ENCODE measurements at regions not wholly inside any gene's neighbourhood (a gene's known extent, or its start where the extent isn't known, plus 50 kb on each side); places are given as distances from the start of the nearest gene placed in this dataset.

DNA sequence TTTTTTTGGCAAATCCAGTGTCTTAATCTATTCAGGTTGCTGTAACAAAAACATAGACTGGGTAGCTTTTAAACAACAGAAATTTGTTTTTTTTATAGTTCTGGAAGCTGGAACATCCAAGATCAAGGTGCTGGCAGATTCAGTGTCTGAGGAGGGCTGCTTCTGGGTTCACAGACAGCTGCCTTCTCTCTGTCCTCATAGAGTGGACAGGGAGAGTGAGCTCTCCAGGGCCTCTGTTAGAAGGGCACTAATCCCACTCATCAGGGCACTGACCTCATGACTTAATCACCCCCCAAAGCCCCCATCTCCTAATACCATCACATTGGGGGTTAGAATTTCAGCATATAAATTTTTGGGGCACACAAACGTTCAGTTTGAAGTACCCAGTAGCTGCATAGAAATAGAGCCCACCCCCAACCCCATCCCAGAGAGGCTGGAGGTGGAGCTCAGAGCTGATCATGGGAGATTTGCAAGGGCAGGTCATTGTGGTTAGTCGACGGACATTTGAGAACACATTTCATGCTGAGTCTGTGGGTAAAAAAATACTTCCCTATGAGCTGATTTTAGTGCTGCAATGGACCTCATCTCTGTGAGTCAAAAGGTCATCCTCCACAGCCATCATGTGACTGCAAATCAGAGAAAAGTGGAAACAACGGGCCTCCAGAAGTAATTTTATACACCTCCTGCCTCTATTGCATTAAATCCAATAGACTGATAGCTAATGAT, 203.1 kb upstream of the CADM1 start:
- no peaks in the 10 kb centered on the region for H3K27me3 ChIP-seq (ENCODE audit: control insufficient read depth, low read length)
- H3K36me3 ChIP-seq (ENCODE audit: control insufficient read depth, low read length) = no peaks in the 10 kb centered on the region
- no peak for TF ChIP-seq EZH2phosphoT487 (IDR thresholded peaks at IDR 0.05; ENCODE audit: borderline replicate concordance, low read length)
- TF ChIP-seq CTCF (IDR thresholded peaks at IDR 0.05; ENCODE audit: low read depth, low read length, poor library complexity, severe bottlenecking) = no peak
- H3K79me2 ChIP-seq (ENCODE audit: control insufficient read depth, low read length) = no peaks in the 10 kb centered on the region
- H3K9me3 ChIP-seq (ENCODE audit: control insufficient read depth, insufficient read depth, low read length) = no peaks in the 10 kb centered on the region
- H3F3A ChIP-seq (ENCODE audit: control insufficient read depth, insufficient read depth) = no peaks in the 10 kb centered on the region
- no peaks in the 10 kb centered on the region for H3K4me1 ChIP-seq (ENCODE audit: control insufficient read depth, low read length)
- no peak overlapping the region for H3K27ac ChIP-seq (ENCODE audit: low read depth, low read length)
- H3K9me2 ChIP-seq (replicated peaks; ENCODE audit: control insufficient read depth, low read length) = no peaks in the 10 kb centered on the region
- no peaks in the 10 kb centered on the region for H4K20me1 ChIP-seq (ENCODE audit: control insufficient read depth, insufficient read depth, low read depth, low read length)
- H3K4me2 ChIP-seq (ENCODE audit: low read length) = no peak overlapping the region
- no peak overlapping the region for H3K4me3 ChIP-seq (ENCODE audit: low read length)

DNA sequence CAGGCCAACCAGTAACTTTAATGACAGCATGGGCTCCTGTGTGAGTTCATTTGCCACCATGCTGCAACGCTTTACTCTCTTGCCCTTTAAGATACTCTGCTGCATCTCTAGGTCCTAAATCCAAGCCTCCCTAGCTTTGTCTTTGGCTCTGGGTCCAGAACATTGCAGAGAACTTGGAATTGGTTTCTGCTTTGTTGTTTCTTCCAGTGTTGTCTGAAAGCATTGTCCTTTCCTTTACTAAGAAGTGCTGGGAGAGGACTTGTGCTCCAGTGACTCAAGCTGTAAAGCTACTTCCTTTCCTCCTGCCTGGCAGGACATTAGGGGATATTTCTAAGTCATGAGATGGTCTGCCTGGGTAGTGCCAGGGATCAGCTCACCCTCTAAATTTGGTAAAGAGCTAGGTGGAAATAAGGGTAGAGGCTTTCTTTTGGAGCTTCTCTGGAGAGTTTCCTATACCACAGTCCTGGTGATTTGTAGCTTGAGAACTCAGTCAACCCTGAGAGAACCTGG, 202.5 kb upstream of the CADM1 start:
- no peaks in the 10 kb centered on the region for H4K20me1 ChIP-seq (ENCODE audit: control insufficient read depth, insufficient read depth, low read depth, low read length)
- no peaks in the 10 kb centered on the region for H3K79me2 ChIP-seq (ENCODE audit: control insufficient read depth, low read length)
- no peak for TF ChIP-seq CTCF (IDR thresholded peaks at IDR 0.05; ENCODE audit: low read depth, low read length, poor library complexity, severe bottlenecking)
- no peak for TF ChIP-seq EZH2phosphoT487 (IDR thresholded peaks at IDR 0.05; ENCODE audit: borderline replicate concordance, low read length)
- H3F3A ChIP-seq (ENCODE audit: control insufficient read depth, insufficient read depth) = no peaks in the 10 kb centered on the region
- no peaks in the 10 kb centered on the region for H3K27me3 ChIP-seq (ENCODE audit: control insufficient read depth, low read length)
- no peaks in the 10 kb centered on the region for H3K9me2 ChIP-seq (replicated peaks; ENCODE audit: control insufficient read depth, low read length)
- H3K36me3 ChIP-seq (ENCODE audit: control insufficient read depth, low read length) = no peaks in the 10 kb centered on the region
- H3K9me3 ChIP-seq (ENCODE audit: control insufficient read depth, insufficient read depth, low read length) = no peaks in the 10 kb centered on the region
- no peaks in the 10 kb centered on the region for H3K4me1 ChIP-seq (ENCODE audit: control insufficient read depth, low read length)
- no peak overlapping the region for H3K4me2 ChIP-seq (ENCODE audit: low read length)
- no peak overlapping the region for H3K4me3 ChIP-seq (ENCODE audit: low read length)
- no peak overlapping the region for H3K27ac ChIP-seq (ENCODE audit: low read depth, low read length)

GRCh38 chr11:115705200-115705599, 201.0 kb upstream of the CADM1 start:
- Histone ChIP-seq H3K27me3 (ENCODE audit: control insufficient read depth, low read length) (no peaks in the 10 kb centered on the region), H3K27ac (ENCODE audit: low read depth, low read length) (no peak overlapping the region), H3F3A (ENCODE audit: control insufficient read depth, insufficient read depth) (no peaks in the 10 kb centered on the region), H3K9me3 (ENCODE audit: control insufficient read depth, insufficient read depth, low read length) (no peaks in the 10 kb centered on the region), H3K9me2 (replicated peaks; ENCODE audit: control insufficient read depth, low read length) (no peaks in the 10 kb centered on the region), H3K36me3 (ENCODE audit: control insufficient read depth, low read length) (no peaks in the 10 kb centered on the region), H3K4me3 (ENCODE audit: low read length) (no peak overlapping the region), H4K20me1 (ENCODE audit: control insufficient read depth, insufficient read depth, low read depth, low read length) (no peaks in the 10 kb centered on the region), H3K4me2 (ENCODE audit: low read length) (no peak overlapping the region), H3K79me2 (ENCODE audit: control insufficient read depth, low read length) (no peaks in the 10 kb centered on the region), H3K4me1 (ENCODE audit: control insufficient read depth, low read length) (no peaks in the 10 kb centered on the region)
- no peak for TF ChIP-seq EZH2phosphoT487 (IDR thresholded peaks at IDR 0.05; ENCODE audit: borderline replicate concordance, low read length)
- no peak for TF ChIP-seq CTCF (IDR thresholded peaks at IDR 0.05; ENCODE audit: low read depth, low read length, poor library complexity, severe bottlenecking)

Data from DOHH2 (cell line).